Spleen (tissue), 11 donors: ENCODE measurements at regions not wholly inside any gene's neighbourhood (a gene's known extent, or its start where the extent isn't known, plus 50 kb on each side); places are given as distances from the start of the nearest gene placed in this dataset.

Experiments
- DNase-seq: peaks from one replicate; pipeline ENCODE4 v3.0.0-alpha.2; 2020
- H3K27ac ChIP-seq, 8 donors: fragments of 200-600 bp; sonication (generic) in 7 of 8; 1 replicate in 4 of 8; 2 replicates in 4 of 8; pipeline versions ENCODE4 v1.5.0 to v1.8.0; 2016 to 2021; ENCODE audit warnings: inconsistent platforms in 4 of 8, mild to moderate bottlenecking in 4 of 8, moderate library complexity in 1 of 8
- H3K27me3 ChIP-seq, 7 donors: fragments of 200-600 bp; sonication (generic) in 6 of 7; replicated peaks in 1 of 7; 1 replicate in 4 of 7; 2 replicates in 3 of 7; pipeline versions ENCODE4 v1.5.0 to v1.8.0; 2016 to 2021; ENCODE audit warnings: inconsistent platforms in 3 of 7, mild to moderate bottlenecking in 1 of 7
- H3K36me3 ChIP-seq, 6 donors: fragments of 200-600 bp; sonication (generic) in 5 of 6; 1 replicate in 4 of 6; 2 replicates in 2 of 6; pipeline versions ENCODE4 v1.5.0 to v1.8.0; 2016 to 2021; ENCODE audit warnings: inconsistent platforms in 2 of 6
- H3K4me1 ChIP-seq, 6 donors: fragments of 200-600 bp; sonication (generic) in 5 of 6; 1 replicate in 3 of 6; 2 replicates in 3 of 6; pipeline versions ENCODE4 v1.5.0 to v1.8.0; 2016 to 2021; ENCODE audit warnings: inconsistent platforms in 3 of 6
- H3K4me3 ChIP-seq, 8 donors: fragments of 200-600 bp; sonication (generic) in 7 of 8; 1 replicate in 4 of 8; 2 replicates in 4 of 8; pipeline versions ENCODE4 v1.5.0 to v1.8.0; 2016 to 2021; ENCODE audit warnings: inconsistent platforms in 4 of 8, mild to moderate bottlenecking in 4 of 8, moderate library complexity in 2 of 8
- H3K9me3 ChIP-seq, 8 donors: fragments of 200-600 bp; sonication (generic) in 7 of 8; 1 replicate in 4 of 8; 2 replicates in 4 of 8; pipeline versions ENCODE4 v1.5.0 to v1.8.0; 2016 to 2021; ENCODE audit warnings: inconsistent platforms in 4 of 8
- CTCF ChIP-seq, 11 experiments: fragments of 200-600 bp in 7 of 11; fragments of 450-650 bp in 4 of 11; sonication (generic) in 4 of 11; IDR thresholded peaks in 8 of 11; conservative IDR thresholded peaks in 3 of 11; 1 replicate in 7 of 11; 2 replicates in 4 of 11; pipeline versions ENCODE4 v1.4.0 to v1.8.0; 2016 to 2021; ENCODE audit warnings: antibody characterized with exemption in 11 of 11, inconsistent platforms in 4 of 11, mild to moderate bottlenecking in 1 of 11
- POLR2A ChIP-seq, 3 donors: fragments of 450-650 bp; IDR thresholded peaks; one replicate each; pipeline ENCODE4 v1.5.1; 2017; ENCODE audit warnings: antibody characterized with exemption in 3 of 3, mild to moderate bottlenecking in 1 of 3
- POLR2AphosphoS5 ChIP-seq, 3 donors: sonication (generic); formaldehyde crosslinking; IDR thresholded peaks; one replicate each; pipeline ENCODE4 v1.5.1; 2017; ENCODE audit warnings: antibody characterized with exemption in 3 of 3
- WGBS, 5 donors: extraction: QIAGEN DNeasy Blood & Tissue Kit in 3 of 5; methylation state at CpG; one replicate each; pipeline versions ENCODE4 v1.1.5 to v1.1.7; 2013 to 2018; 5-methylcytosine and 5-hydroxymethylcytosine counted together
- intact Hi-C: fragments of 100-400 bp; cut with DNase I; formaldehyde crosslinking; loops from one replicate; pipeline ENCODE4 v1.15.0; 2023; ENCODE audit warnings: low total_unique reads
- donor health status: healthy with polysubstance abuse.
- donor health status: DM: no; HTN: no; CAD: no; lungs with moderate emphysema.
- donor health status: DM: no; HTN: no; CAD: no.
- donor health status: Bipolar disorder and iron deficiency.
- donor health status: healthy.
- donor health status: DM: no; HTN: no; CAD: no.
- donor health status: DM: yes; HTN: yes; CAD: no.

DNA sequence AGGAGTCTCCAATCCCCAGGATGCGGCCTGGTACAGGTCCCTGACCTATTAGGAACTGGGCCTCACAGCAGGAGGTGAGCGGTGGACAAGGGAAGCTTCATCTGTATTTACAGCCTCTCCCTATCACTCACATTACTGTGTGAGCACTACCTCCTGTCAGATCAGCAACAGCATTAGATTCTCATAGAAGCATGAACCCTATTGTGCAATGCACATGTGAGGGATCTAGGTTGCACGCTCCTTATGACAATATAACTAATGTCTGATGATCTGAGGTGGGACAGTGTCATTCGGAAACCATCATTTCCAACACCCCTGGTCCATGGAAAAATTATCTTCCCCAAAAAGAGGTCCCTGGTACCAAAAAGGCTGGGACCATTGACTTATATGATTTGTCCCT, 1000.5 kb downstream of the FLRT2 start:
- Histone ChIP-seq H3K27me3 (no peaks in the 10 kb centered on the region), H3K27ac (no peak overlapping the region), H3K4me1 (no peaks in the 10 kb centered on the region), H3K4me3 (no peak overlapping the region), H3K36me3 (no peaks in the 10 kb centered on the region), H3K9me3 (peaks cover 0 to 5% (median 0%) of the 10 kb centered on the region in 8 donors)
- intact Hi-C loops, result no loop called here
- TF ChIP-seq POLR2AphosphoS5 (IDR thresholded peaks at IDR 0.05) (no peak), CTCF (IDR thresholded peaks at IDR 0.05 in 8 of 11, conservative IDR thresholded peaks at IDR 0.05 in 3 of 11) (no peak), POLR2A (IDR thresholded peaks at IDR 0.05) (no peak)
- DNase-seq, result no peak
- 89 to 97% (median 93%) methylated on average over 4 of the region's 4 CpGs for WGBS, 5 donors

DNA sequence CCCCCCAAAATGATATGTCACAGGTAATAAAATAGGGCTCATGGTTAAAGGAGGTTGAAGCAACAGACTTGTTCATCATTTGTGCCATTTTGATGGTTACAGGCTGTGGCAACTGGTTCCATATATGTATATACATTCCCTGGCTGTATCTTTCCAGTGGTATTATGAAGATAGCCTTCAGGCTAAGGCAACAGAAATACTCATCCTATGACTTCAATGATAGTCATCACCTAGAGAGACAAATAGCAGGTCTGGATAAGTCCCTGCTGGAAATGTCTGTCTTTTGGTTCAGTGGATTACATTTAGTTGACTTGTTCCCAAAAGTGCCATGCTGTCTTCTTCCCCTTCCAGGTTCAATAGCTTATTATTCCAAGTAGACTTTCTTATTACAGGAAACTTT, 997.4 kb downstream of the FLRT2 start:
- Histone ChIP-seq H3K27me3 (no peaks in the 10 kb centered on the region), H3K4me3 (no peak overlapping the region), H3K9me3 (peaks cover 0 to 5% (median 0%) of the 10 kb centered on the region in 8 donors), H3K4me1 (no peaks in the 10 kb centered on the region), H3K27ac (no peak overlapping the region), H3K36me3 (no peaks in the 10 kb centered on the region)
- intact Hi-C loops, result no loop called here
- TF ChIP-seq POLR2A (IDR thresholded peaks at IDR 0.05), result no peak
- DNase-seq, result no peak

DNA sequence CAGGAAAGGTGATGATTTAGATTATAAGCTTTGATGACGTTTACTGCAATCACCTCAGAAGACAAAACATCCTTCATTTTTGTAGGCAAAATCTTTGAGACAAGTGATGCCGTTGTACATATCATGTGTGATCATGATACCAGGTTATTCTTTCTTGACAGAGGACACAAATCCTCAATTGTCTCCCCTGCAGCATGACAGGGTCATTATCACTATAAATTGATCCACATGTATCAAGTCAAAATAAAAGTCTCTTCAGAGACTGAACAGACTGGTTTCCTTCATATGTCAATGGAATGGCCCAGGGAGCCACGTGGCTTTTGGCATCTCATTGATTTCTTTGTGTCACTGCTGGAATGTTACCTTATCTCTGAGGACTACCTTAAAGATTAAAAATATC, 995.7 kb downstream of the FLRT2 start:
- DNase-seq, result no peak
- 54 to 75% (median 67%) methylated on average over 3 of the region's 3 CpGs for WGBS, 5 donors
- intact Hi-C loops, result no loop called here
- no peak overlapping the region for H3K4me3 ChIP-seq
- H3K36me3 ChIP-seq, result no peaks in the 10 kb centered on the region
- TF ChIP-seq POLR2AphosphoS5 (IDR thresholded peaks at IDR 0.05) (no peak), CTCF (IDR thresholded peaks at IDR 0.05 in 8 of 11, conservative IDR thresholded peaks at IDR 0.05 in 3 of 11) (no peak), POLR2A (IDR thresholded peaks at IDR 0.05) (no peak)
- peaks cover 0 to 3% (median 0%) of the 10 kb centered on the region in 8 donors for H3K9me3 ChIP-seq
- no peaks in the 10 kb centered on the region for H3K27me3 ChIP-seq
- H3K27ac ChIP-seq, result no peak overlapping the region
- H3K4me1 ChIP-seq, result no peaks in the 10 kb centered on the region

- TF ChIP-seq POLR2A (IDR thresholded peaks at IDR 0.05) (no peak), POLR2AphosphoS5 (IDR thresholded peaks at IDR 0.05) (no peak), CTCF (IDR thresholded peaks at IDR 0.05 in 8 of 11, conservative IDR thresholded peaks at IDR 0.05 in 3 of 11) (no peak)
- intact Hi-C loops, result no loop called here
Observed at GRCh38 chr14:86521843-86522242, 991.9 kb downstream of the FLRT2 start.

More at GRCh38 chr14:86521843-86522242, 991.9 kb downstream of the FLRT2 start:
- Histone ChIP-seq H3K27ac (no peak overlapping the region), H3K27me3 (no peaks in the 10 kb centered on the region), H3K4me1 (no peaks in the 10 kb centered on the region), H3K4me3 (no peak overlapping the region), H3K9me3 (no peaks in the 10 kb centered on the region), H3K36me3 (no peaks in the 10 kb centered on the region)
- 50 to 87% (median 59%) methylated on average over 1 of the region's 1 CpG for WGBS, 5 donors
- DNase-seq, result no peak
